Dedifferentiated amniotic fluid mesenchymal stem cell (primary cell): ENCODE measurements at regions not wholly inside any gene's neighbourhood (a gene's known extent, or its start where the extent isn't known, plus 50 kb on each side); places are given as distances from the start of the nearest gene placed in this dataset.

Experiments used
- DNase-seq: peaks from one replicate; pipeline ENCODE4 v3.0.0-alpha.2; 2016; ENCODE audit errors: extremely low spot score

GRCh38 chr1:43008115-43009060 is 49.7 kb upstream of the SLC2A1 start:
- no peak for DNase-seq
